Right atrium auricular region (tissue), 2 donors: ENCODE measurements at regions not wholly inside any gene's neighbourhood (a gene's known extent, or its start where the extent isn't known, plus 50 kb on each side); places are given as distances from the start of the nearest gene placed in this dataset.

ENCODE experiments used
- DNase-seq: peaks from one replicate; pipeline ENCODE4 v3.0.0-alpha.2; 2019; ENCODE audit warnings: low spot score
- H3K27ac ChIP-seq, 2 donors: fragments of 200-600 bp; sonication (generic); 1 replicate in 1 of 2; 2 replicates in 1 of 2; pipeline ENCODE4 v1.5.1; 2016 to 2019
- H3K27me3 ChIP-seq, 2 donors: fragments of 200-600 bp; sonication (generic); one replicate each; pipeline versions ENCODE4 v1.5.1 to v1.6.0; 2017 to 2019
- H3K36me3 ChIP-seq: fragments of 200-600 bp; sonication (generic); one replicate; pipeline ENCODE4 v1.5.1; 2016
- H3K4me1 ChIP-seq, 2 donors: fragments of 200-600 bp; sonication (generic); one replicate each; pipeline versions ENCODE4 v1.5.1 to v1.6.0; 2017 to 2019
- H3K4me3 ChIP-seq, 2 donors: fragments of 200-600 bp; sonication (generic); 1 replicate in 1 of 2; 2 replicates in 1 of 2; pipeline ENCODE4 v1.5.1; 2017 to 2019; ENCODE audit warnings: mild to moderate bottlenecking in 1 of 2, moderate library complexity in 1 of 2
- H3K9me3 ChIP-seq, 2 donors: fragments of 200-600 bp; sonication (generic); one replicate each; pipeline ENCODE4 v1.5.1; 2019
- CTCF ChIP-seq, 2 donors: fragments of 200-600 bp; sonication (generic); IDR thresholded peaks; one replicate each; pipeline ENCODE4 v1.5.1; 2019; ENCODE audit warnings: antibody characterized with exemption in 2 of 2

GRCh38 chr1:5351366-5351765 lies 640.9 kb downstream of the NPHP4 start:
- Histone ChIP-seq H3K4me1 (no peaks in the 10 kb centered on the region), H3K27ac (no peak overlapping the region), H3K27me3 (no peaks in the 10 kb centered on the region), H3K36me3 (no peaks in the 10 kb centered on the region), H3K4me3 (no peak overlapping the region), H3K9me3 (peaks cover 0 to 11% of the 10 kb centered on the region in 2 donors)
- DNase-seq = no peak
- no peak for TF ChIP-seq CTCF (IDR thresholded peaks at IDR 0.05)

GRCh38 chr1:5349526-5349925 lies 642.7 kb downstream of the NPHP4 start:
- no peak overlapping the region for H3K27ac ChIP-seq
- TF ChIP-seq CTCF (IDR thresholded peaks at IDR 0.05) = no peak
- no peak overlapping the region for H3K4me3 ChIP-seq
- no peaks in the 10 kb centered on the region for H3K9me3 ChIP-seq
- H3K4me1 ChIP-seq = no peaks in the 10 kb centered on the region
- no peaks in the 10 kb centered on the region for H3K27me3 ChIP-seq
- no peak for DNase-seq
- H3K36me3 ChIP-seq = no peaks in the 10 kb centered on the region

- no peak for TF ChIP-seq CTCF (IDR thresholded peaks at IDR 0.05)
- Histone ChIP-seq H3K27me3 (no peaks in the 10 kb centered on the region), H3K9me3 (no peaks in the 10 kb centered on the region)
Observed at GRCh38 chr1:5348732-5349465, 643.3 kb downstream of the NPHP4 start.

GRCh38 chr1:5347726-5348125 lies 644.5 kb downstream of the NPHP4 start:
- no peak for TF ChIP-seq CTCF (IDR thresholded peaks at IDR 0.05)
- no peak overlapping the region for H3K27ac ChIP-seq
- H3K4me1 ChIP-seq = no peaks in the 10 kb centered on the region
- DNase-seq = no peak
- no peak overlapping the region for H3K4me3 ChIP-seq
- no peaks in the 10 kb centered on the region for H3K9me3 ChIP-seq
- H3K36me3 ChIP-seq = no peaks in the 10 kb centered on the region
- H3K27me3 ChIP-seq = no peaks in the 10 kb centered on the region

More at GRCh38 chr1:5348732-5349465, 643.3 kb downstream of the NPHP4 start:
- no peaks in the 10 kb centered on the region for H3K4me1 ChIP-seq
- no peaks in the 10 kb centered on the region for H3K36me3 ChIP-seq
- no peak overlapping the region for H3K27ac ChIP-seq
- no peak for DNase-seq
- no peak overlapping the region for H3K4me3 ChIP-seq

- no peaks in the 10 kb centered on the region for H3K4me1 ChIP-seq
- no peak for DNase-seq
- no peaks in the 10 kb centered on the region for H3K9me3 ChIP-seq
- H3K36me3 ChIP-seq = no peaks in the 10 kb centered on the region
- no peaks in the 10 kb centered on the region for H3K27me3 ChIP-seq
- H3K27ac ChIP-seq = no peak overlapping the region
- H3K4me3 ChIP-seq = no peak overlapping the region
- TF ChIP-seq CTCF (IDR thresholded peaks at IDR 0.05) = no peak
Observed at GRCh38 chr1:5345556-5345955, 646.7 kb downstream of the NPHP4 start.
